Natural killer cell (primary cell): ENCODE measurements at regions not wholly inside any gene's neighbourhood (a gene's known extent, or its start where the extent isn't known, plus 50 kb on each side); places are given as distances from the start of the nearest gene placed in this dataset.
"Not testable (repeated sequence)": the region's sequence is repeated elsewhere in the genome, so short reads cannot be mapped to it uniquely, and the experiment has no call there.

Source experiments
- ATAC-seq, 3 donors: fragments of 150-1000 bp in 2 of 3; fragments of 200-7000 bp in 1 of 3; cut with Tn5 transposase; 1 replicate in 1 of 3; 2 replicates in 2 of 3; pipeline ENCODE4 v1.10.0; 2021; ENCODE audit warnings: mild to moderate bottlenecking in 2 of 3, moderate library complexity in 2 of 3
- DNase-seq, 2 donors: peaks; one replicate each; pipeline versions ENCODE4 v3.0.0 to v3.0.0-alpha.2; 2013 to 2021; ENCODE audit warnings: mixed read lengths in 1 of 2
- H3K27ac ChIP-seq: one replicate; pipeline ENCODE4 v1.5.1; 2013; ENCODE audit warnings: mild to moderate bottlenecking, low read length
- H3K27me3 ChIP-seq: one replicate; pipeline ENCODE4 v1.6.1; 2013; ENCODE audit warnings: low read length; ENCODE audit not compliant: control insufficient read depth, insufficient read depth
- H3K36me3 ChIP-seq: one replicate; pipeline ENCODE4 v1.6.1; 2013; ENCODE audit warnings: low read length; ENCODE audit not compliant: control insufficient read depth, insufficient read depth
- H3K4me1 ChIP-seq: one replicate; pipeline ENCODE4 v1.6.1; 2013; ENCODE audit warnings: low read length; ENCODE audit not compliant: control insufficient read depth, insufficient read depth
- H3K4me3 ChIP-seq: one replicate; pipeline ENCODE4 v1.5.1; 2013; ENCODE audit warnings: low read length
- H3K9me3 ChIP-seq: one replicate; pipeline ENCODE4 v1.6.1; 2013; ENCODE audit warnings: low read length; ENCODE audit not compliant: control insufficient read depth, insufficient read depth
- H3K27ac Mint-ChIP-seq, 2 donors: one replicate each; pipeline ENCODE4 v1.8.0; 2022; ENCODE audit warnings: mild to moderate bottlenecking in 2 of 2, mixed read lengths in 2 of 2, moderate library complexity in 1 of 2
- H3K27me3 Mint-ChIP-seq, 2 donors: one replicate each; pipeline ENCODE4 v1.8.0; 2022; ENCODE audit warnings: low read depth in 2 of 2, mixed read lengths in 2 of 2
- H3K36me3 Mint-ChIP-seq: one replicate; pipeline ENCODE4 v1.8.0; 2022; ENCODE audit warnings: mixed read lengths
- H3K4me1 Mint-ChIP-seq, 2 donors: one replicate each; pipeline ENCODE4 v1.8.0; 2022; ENCODE audit warnings: mixed read lengths in 2 of 2
- H3K4me3 Mint-ChIP-seq: one replicate; pipeline ENCODE4 v1.8.0; 2022; ENCODE audit warnings: mild to moderate bottlenecking, moderate library complexity, mixed read lengths
- H3K9me3 Mint-ChIP-seq, 2 donors: one replicate each; pipeline ENCODE4 v1.8.0; 2022; ENCODE audit warnings: mixed read lengths in 2 of 2
- WGBS: methylation state at CpG from one replicate; pipeline ENCODE4 v1.1.7; 2013; ENCODE audit warnings: missing lambda C conversion rate; ENCODE audit not compliant: insufficient coverage; 5-methylcytosine and 5-hydroxymethylcytosine counted together
- intact Hi-C: fragments of 100-400 bp; cut with micrococcal nuclease; formaldehyde crosslinking; loops from one replicate; pipeline ENCODE4 v1.14.2; 2022
- TF ChIP-seq, protein P1 (sequence below): fragments of 200-600 bp; IDR thresholded peaks from one replicate; pipeline ENCODE4 v1.8.0; 2022; ENCODE audit warnings: antibody characterized with exemption

- intact Hi-C loops: no loop called here
- Mint-ChIP-seq H3K27me3 (peaks cover 0 to 5% of the 10 kb centered on the region in 2 donors), H3K27ac (no peak overlapping the region), H3K4me1 (peaks cover 0 to 14% of the 10 kb centered on the region in 2 donors), H3K4me3 (no peak overlapping the region), H3K36me3 (no peaks in the 10 kb centered on the region), H3K9me3 (no peaks in the 10 kb centered on the region)
- Histone ChIP-seq H3K27ac (no peak overlapping the region), H3K4me1 (peaks cover 10% of the 10 kb centered on the region), H3K27me3 (no peaks in the 10 kb centered on the region), H3K9me3 (no peaks in the 10 kb centered on the region), H3K36me3 (no peaks in the 10 kb centered on the region), H3K4me3 (no peak overlapping the region)
- TF ChIP-seq, protein P1, sequence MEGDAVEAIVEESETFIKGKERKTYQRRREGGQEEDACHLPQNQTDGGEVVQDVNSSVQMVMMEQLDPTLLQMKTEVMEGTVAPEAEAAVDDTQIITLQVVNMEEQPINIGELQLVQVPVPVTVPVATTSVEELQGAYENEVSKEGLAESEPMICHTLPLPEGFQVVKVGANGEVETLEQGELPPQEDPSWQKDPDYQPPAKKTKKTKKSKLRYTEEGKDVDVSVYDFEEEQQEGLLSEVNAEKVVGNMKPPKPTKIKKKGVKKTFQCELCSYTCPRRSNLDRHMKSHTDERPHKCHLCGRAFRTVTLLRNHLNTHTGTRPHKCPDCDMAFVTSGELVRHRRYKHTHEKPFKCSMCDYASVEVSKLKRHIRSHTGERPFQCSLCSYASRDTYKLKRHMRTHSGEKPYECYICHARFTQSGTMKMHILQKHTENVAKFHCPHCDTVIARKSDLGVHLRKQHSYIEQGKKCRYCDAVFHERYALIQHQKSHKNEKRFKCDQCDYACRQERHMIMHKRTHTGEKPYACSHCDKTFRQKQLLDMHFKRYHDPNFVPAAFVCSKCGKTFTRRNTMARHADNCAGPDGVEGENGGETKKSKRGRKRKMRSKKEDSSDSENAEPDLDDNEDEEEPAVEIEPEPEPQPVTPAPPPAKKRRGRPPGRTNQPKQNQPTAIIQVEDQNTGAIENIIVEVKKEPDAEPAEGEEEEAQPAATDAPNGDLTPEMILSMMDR: no peak
- no peak for ATAC-seq
- no peak for DNase-seq
- WGBS: 81% methylated on average over 11 of the region's 11 CpGs
Measured at GRCh38 chr6:11403035-11403601, 134.4 kb upstream of the TMEM170B start.

GRCh38 chr6:11402581-11402980 lies 135.0 kb upstream of the TMEM170B start:
- DNase-seq, H3K9me3 ChIP-seq, H3K27ac ChIP-seq, H3K27me3 ChIP-seq, H3K36me3 Mint-ChIP-seq, H3K36me3 ChIP-seq, H3K4me3 Mint-ChIP-seq, ATAC-seq, intact Hi-C loops, H3K27ac Mint-ChIP-seq, H3K4me3 ChIP-seq, H3K9me3 Mint-ChIP-seq, H3K4me1 ChIP-seq: not testable (repeated sequence)
- WGBS: 98% methylated on average over 33 of the region's 36 CpGs
- peaks cover 0 to 14% of the 10 kb centered on the region in 2 donors for H3K4me1 Mint-ChIP-seq
- peaks cover 0 to 10% of the 10 kb centered on the region in 2 donors for H3K27me3 Mint-ChIP-seq

DNA sequence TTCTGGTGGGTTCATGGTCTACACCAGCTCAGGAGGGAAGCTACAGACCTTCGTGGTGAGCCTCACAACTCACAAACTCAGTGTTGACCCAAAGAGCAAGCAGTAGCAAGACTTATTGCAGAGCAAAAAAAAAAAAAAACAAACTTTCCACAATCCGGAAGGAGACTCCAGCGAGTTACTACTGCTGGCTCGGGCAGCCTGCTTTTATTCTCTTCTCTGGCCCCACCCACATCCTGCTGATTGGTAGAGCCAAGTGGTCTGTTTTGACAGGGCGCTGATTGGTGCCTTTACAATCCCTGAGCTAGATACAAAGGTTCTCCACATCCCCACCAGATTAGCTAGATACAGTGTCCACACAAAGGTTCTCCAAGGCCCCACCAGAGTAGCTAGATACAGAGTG lies 135.6 kb upstream of the TMEM170B start:
- H3K27ac ChIP-seq, H3K36me3 ChIP-seq, H3K4me3 Mint-ChIP-seq, H3K4me1 ChIP-seq, H3K27ac Mint-ChIP-seq, H3K9me3 ChIP-seq, H3K36me3 Mint-ChIP-seq, H3K27me3 ChIP-seq, H3K4me3 ChIP-seq, H3K9me3 Mint-ChIP-seq, ATAC-seq, intact Hi-C loops, DNase-seq: not testable (repeated sequence)
- 96% methylated on average over 5 of the region's 5 CpGs for WGBS
- peaks cover 0 to 14% of the 10 kb centered on the region in 2 donors for H3K4me1 Mint-ChIP-seq
- H3K27me3 Mint-ChIP-seq: peaks cover 1 to 13% of the 10 kb centered on the region in 2 donors

DNA sequence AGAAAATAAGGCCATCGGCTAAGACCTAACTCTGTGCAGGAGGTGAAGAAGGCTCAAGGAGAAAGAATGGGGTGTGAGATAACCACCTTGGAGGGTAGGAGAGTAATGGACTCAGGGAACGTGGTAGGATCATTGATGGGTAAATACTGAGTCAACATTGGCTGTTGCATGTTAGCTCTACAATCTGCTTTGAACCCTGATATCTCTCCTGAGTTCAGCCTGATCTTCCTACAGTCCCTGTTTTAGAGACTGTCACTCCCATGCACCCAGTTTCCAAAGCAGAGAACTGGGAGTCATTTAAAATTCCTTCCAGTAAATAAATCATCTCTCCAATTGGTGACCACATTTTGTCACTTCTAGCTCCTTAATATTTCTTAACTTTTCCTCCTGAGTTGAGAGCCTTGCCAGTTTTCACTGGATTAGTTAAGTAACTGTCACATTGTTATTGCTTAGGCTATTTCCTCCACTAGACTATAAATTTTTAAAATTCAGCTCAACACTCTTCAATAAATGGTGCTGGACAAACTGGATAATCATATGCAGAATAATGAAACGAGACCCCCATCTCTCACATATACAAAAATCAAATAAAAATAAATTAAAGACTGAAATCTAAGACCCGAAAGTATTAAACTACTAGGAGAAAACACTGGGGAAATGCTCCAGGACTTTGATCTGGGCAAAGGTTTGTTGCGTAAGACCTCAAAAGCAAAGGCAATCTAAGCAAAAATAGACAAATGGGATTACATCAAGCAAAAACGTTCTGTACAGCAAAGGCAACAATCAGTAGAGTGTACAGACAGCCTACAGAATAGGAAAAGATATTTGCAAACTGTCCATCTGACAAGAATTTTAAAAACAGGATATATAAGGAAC lies 138.9 kb upstream of the TMEM170B start:
- no peaks in the 10 kb centered on the region for H3K27me3 ChIP-seq
- H3K9me3 ChIP-seq: no peaks in the 10 kb centered on the region
- no peaks in the 10 kb centered on the region for H3K36me3 Mint-ChIP-seq
- peaks cover 13 to 21% of the 10 kb centered on the region in 2 donors for H3K27me3 Mint-ChIP-seq
- peaks cover 0 to 4% of the 10 kb centered on the region in 2 donors for H3K4me1 Mint-ChIP-seq
- no peak overlapping the region for H3K4me3 Mint-ChIP-seq
- H3K36me3 ChIP-seq: no peaks in the 10 kb centered on the region
- intact Hi-C loops: no loop called here
- no peaks in the 10 kb centered on the region for H3K9me3 Mint-ChIP-seq
- ATAC-seq: no peak
- no peak overlapping the region for H3K4me3 ChIP-seq
- TF ChIP-seq, protein P1: no peak
- no peaks in the 10 kb centered on the region for H3K4me1 ChIP-seq
- WGBS: 82% methylated on average over 6 of the region's 6 CpGs
- no peak overlapping the region for H3K27ac Mint-ChIP-seq
- no peak for DNase-seq
- no peak overlapping the region for H3K27ac ChIP-seq
